ENCODE measurements at regions not wholly inside any gene's neighbourhood (a gene's known extent, or its start where the extent isn't known, plus 50 kb on each side); places are given as distances from the start of the nearest gene placed in this dataset.
"Not testable (repeated sequence)": the region's sequence is repeated elsewhere in the genome, so short reads cannot be mapped to it uniquely, and the experiment has no call there.

DNA sequence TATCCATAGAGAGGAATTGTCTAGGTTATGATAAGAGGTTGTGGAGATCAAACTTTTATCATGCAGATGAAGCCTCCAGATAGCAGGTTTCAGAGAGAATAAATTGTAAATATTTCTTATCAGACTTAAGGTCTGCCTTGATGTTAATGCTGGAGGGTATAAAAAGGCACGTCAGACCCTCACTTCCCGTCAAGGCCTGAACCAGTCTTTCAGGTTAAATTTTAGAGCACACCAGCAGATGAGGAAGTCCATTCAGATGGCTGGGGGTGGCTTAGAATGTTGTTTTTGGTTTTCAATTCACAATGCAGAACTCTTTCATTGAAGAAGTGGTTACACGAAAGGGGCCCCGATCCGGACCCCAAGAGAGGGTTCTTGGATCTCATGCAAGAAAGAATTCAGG lies 144.4 kb upstream of the FBXO11 start:
- Histone ChIP-seq H3K27me3 (ENCODE audit: insufficient read depth) (no peaks in the 10 kb centered on the region), H3K4me3 (no peak overlapping the region), H3K27ac (ENCODE audit: low read depth) (no peak overlapping the region), H3K4me2 (peak overlapping the region; percentile 71; the same call in 1 of the 2 replicates), H3K9me2 (ENCODE audit: insufficient read depth) (no peaks in the 10 kb centered on the region; the same call in 1 of the 2 replicates), H3K79me2 (replicated peaks; ENCODE audit: insufficient read depth) (peaks cover 12% of the 10 kb centered on the region), H4K20me1 (replicated peaks; ENCODE audit: insufficient read depth) (no peaks in the 10 kb centered on the region), H3F3A (replicated peaks; ENCODE audit: low read depth) (no peaks in the 10 kb centered on the region), H3K4me1 (ENCODE audit: insufficient read depth) (peaks cover 29% of the 10 kb centered on the region), H3K36me3 (ENCODE audit: insufficient read depth) (no peaks in the 10 kb centered on the region), H2AFZ (no peak overlapping the region)
- no peak for ATAC-seq
- H3K4me3 Mint-ChIP-seq, result no peak overlapping the region
- no peak overlapping the region for H3K27ac Mint-ChIP-seq
- peaks cover 4% of the 10 kb centered on the region for H3K27me3 Mint-ChIP-seq (ENCODE audit: insufficient read depth, low read depth, poor library complexity)
- peaks cover 4% of the 10 kb centered on the region for H3K9me3 Mint-ChIP-seq
- TF ChIP-seq, protein P1, sequence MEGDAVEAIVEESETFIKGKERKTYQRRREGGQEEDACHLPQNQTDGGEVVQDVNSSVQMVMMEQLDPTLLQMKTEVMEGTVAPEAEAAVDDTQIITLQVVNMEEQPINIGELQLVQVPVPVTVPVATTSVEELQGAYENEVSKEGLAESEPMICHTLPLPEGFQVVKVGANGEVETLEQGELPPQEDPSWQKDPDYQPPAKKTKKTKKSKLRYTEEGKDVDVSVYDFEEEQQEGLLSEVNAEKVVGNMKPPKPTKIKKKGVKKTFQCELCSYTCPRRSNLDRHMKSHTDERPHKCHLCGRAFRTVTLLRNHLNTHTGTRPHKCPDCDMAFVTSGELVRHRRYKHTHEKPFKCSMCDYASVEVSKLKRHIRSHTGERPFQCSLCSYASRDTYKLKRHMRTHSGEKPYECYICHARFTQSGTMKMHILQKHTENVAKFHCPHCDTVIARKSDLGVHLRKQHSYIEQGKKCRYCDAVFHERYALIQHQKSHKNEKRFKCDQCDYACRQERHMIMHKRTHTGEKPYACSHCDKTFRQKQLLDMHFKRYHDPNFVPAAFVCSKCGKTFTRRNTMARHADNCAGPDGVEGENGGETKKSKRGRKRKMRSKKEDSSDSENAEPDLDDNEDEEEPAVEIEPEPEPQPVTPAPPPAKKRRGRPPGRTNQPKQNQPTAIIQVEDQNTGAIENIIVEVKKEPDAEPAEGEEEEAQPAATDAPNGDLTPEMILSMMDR (conservative IDR thresholded peaks at IDR 0.05; ENCODE audit: low read depth in 2 of 2), result no peak
- TF ChIP-seq ETS1 (IDR thresholded peaks at IDR 0.05), result no peak
- no peak for DNase-seq (ENCODE audit: low spot score)
- peaks cover 12% of the 10 kb centered on the region; the same call in 2 of the 3 replicates for H3K36me3 Mint-ChIP-seq (ENCODE audit: low read depth)
- peaks cover 29% of the 10 kb centered on the region for H3K4me1 Mint-ChIP-seq

- Mint-ChIP-seq H3K27ac (no peak overlapping the region), H3K27me3 (ENCODE audit: insufficient read depth, low read depth, poor library complexity) (no peaks in the 10 kb centered on the region), H3K9me3 (peaks cover 12% of the 10 kb centered on the region), H3K4me3 (no peak overlapping the region), H3K36me3 (ENCODE audit: low read depth) (peaks cover 25% of the 10 kb centered on the region), H3K4me1 (no peaks in the 10 kb centered on the region)
- Histone ChIP-seq H3K27ac (ENCODE audit: low read depth) (no peak overlapping the region), H3K27me3 (ENCODE audit: insufficient read depth) (no peaks in the 10 kb centered on the region), H3K4me1 (ENCODE audit: insufficient read depth) (no peaks in the 10 kb centered on the region), H3K79me2 (replicated peaks; ENCODE audit: insufficient read depth) (peaks cover 10% of the 10 kb centered on the region; the same call in 1 of the 2 replicates), H2AFZ (no peak overlapping the region), H3K9me2 (ENCODE audit: insufficient read depth) (peaks cover 9% of the 10 kb centered on the region; the same call in 1 of the 2 replicates), H4K20me1 (replicated peaks; ENCODE audit: insufficient read depth) (no peaks in the 10 kb centered on the region), H3K4me3 (no peak overlapping the region), H3F3A (replicated peaks; ENCODE audit: low read depth) (no peaks in the 10 kb centered on the region), H3K36me3 (ENCODE audit: insufficient read depth) (no peaks in the 10 kb centered on the region), H3K4me2 (no peak overlapping the region)
- ATAC-seq (no peak), DNase-seq (ENCODE audit: low spot score) (no peak)
- TF ChIP-seq CREB1 (CRISPR knock-in tag; IDR thresholded peaks at IDR 0.05; ENCODE audit: low read depth) (no peak), ZNF331 (CRISPR knock-in tag; IDR thresholded peaks at IDR 0.05; ENCODE audit: low read depth) (no peak), ETS1 (IDR thresholded peaks at IDR 0.05) (no peak), STAT1 (IDR thresholded peaks at IDR 0.05; ENCODE audit: unreplicated experiment) (no peak), ZNF114 (CRISPR knock-in tag; IDR thresholded peaks at IDR 0.05) (no peak), POLR2AphosphoS5 (IDR thresholded peaks at IDR 0.05; ENCODE audit: low read depth) (no peak), JUNB (IDR thresholded peaks at IDR 0.05; ENCODE audit: unreplicated experiment) (no peak), NANOG (IDR thresholded peaks at IDR 0.05; ENCODE audit: borderline replicate concordance) (no peak)
- TF ChIP-seq, protein P2, sequence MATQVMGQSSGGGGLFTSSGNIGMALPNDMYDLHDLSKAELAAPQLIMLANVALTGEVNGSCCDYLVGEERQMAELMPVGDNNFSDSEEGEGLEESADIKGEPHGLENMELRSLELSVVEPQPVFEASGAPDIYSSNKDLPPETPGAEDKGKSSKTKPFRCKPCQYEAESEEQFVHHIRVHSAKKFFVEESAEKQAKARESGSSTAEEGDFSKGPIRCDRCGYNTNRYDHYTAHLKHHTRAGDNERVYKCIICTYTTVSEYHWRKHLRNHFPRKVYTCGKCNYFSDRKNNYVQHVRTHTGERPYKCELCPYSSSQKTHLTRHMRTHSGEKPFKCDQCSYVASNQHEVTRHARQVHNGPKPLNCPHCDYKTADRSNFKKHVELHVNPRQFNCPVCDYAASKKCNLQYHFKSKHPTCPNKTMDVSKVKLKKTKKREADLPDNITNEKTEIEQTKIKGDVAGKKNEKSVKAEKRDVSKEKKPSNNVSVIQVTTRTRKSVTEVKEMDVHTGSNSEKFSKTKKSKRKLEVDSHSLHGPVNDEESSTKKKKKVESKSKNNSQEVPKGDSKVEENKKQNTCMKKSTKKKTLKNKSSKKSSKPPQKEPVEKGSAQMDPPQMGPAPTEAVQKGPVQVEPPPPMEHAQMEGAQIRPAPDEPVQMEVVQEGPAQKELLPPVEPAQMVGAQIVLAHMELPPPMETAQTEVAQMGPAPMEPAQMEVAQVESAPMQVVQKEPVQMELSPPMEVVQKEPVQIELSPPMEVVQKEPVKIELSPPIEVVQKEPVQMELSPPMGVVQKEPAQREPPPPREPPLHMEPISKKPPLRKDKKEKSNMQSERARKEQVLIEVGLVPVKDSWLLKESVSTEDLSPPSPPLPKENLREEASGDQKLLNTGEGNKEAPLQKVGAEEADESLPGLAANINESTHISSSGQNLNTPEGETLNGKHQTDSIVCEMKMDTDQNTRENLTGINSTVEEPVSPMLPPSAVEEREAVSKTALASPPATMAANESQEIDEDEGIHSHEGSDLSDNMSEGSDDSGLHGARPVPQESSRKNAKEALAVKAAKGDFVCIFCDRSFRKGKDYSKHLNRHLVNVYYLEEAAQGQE (IDR thresholded peaks at IDR 0.05; ENCODE audit: unreplicated experiment), result no peak
Observed at GRCh38 chr2:48059975-48060374, 153.7 kb upstream of the FBXO11 start.

GRCh38 chr2:48061656-48062055 lies 155.4 kb upstream of the FBXO11 start:
- not testable (repeated sequence) for DNase-seq (ENCODE audit: low spot score); H3K27me3 Mint-ChIP-seq (ENCODE audit: insufficient read depth, low read depth, poor library complexity); H3K27ac ChIP-seq (ENCODE audit: low read depth); H3K4me3 ChIP-seq; H3K4me1 Mint-ChIP-seq; H3K79me2 ChIP-seq (replicated peaks; ENCODE audit: insufficient read depth); H3K27me3 ChIP-seq (ENCODE audit: insufficient read depth); H3K4me1 ChIP-seq (ENCODE audit: insufficient read depth); H3K4me2 ChIP-seq; H2AFZ ChIP-seq; H3K9me2 ChIP-seq (ENCODE audit: insufficient read depth); H3K4me3 Mint-ChIP-seq; H3K36me3 ChIP-seq (ENCODE audit: insufficient read depth); ATAC-seq; H3K27ac Mint-ChIP-seq; H4K20me1 ChIP-seq (replicated peaks; ENCODE audit: insufficient read depth); H3F3A ChIP-seq (replicated peaks; ENCODE audit: low read depth); H3K9me3 Mint-ChIP-seq
- H3K36me3 Mint-ChIP-seq (ENCODE audit: low read depth), result peaks cover 22% of the 10 kb centered on the region

Data from GM23338 (cell line).